SH-SY5Y (cell line): ENCODE measurements at regions not wholly inside any gene's neighbourhood (a gene's known extent, or its start where the extent isn't known, plus 50 kb on each side); places are given as distances from the start of the nearest gene placed in this dataset.

Experiments
- GATA2 ChIP-seq: IDR thresholded peaks from 2 replicates; pipeline ENCODE4 v1.6.1; 2011; ENCODE audit warnings: mild to moderate bottlenecking, low read depth, low read length
- GATA3 ChIP-seq: IDR thresholded peaks from 2 replicates; pipeline ENCODE4 v1.6.1; 2011; ENCODE audit warnings: low read depth, mild to moderate bottlenecking, low read length, moderate library complexity

- TF ChIP-seq GATA3 (no peak), GATA2 (no peak)
These were observed 429.5 kb upstream of the TNP1 start for GRCh38 chr2:217289177-217289906.

- TF ChIP-seq GATA2 (no peak), GATA3 (no peak)
These were observed 428.7 kb upstream of the TNP1 start for GRCh38 chr2:217288472-217289063.

- TF ChIP-seq GATA3: no peak
- no peak for TF ChIP-seq GATA2
These were observed 427.0 kb upstream of the TNP1 start for GRCh38 chr2:217286833-217287232.

- TF ChIP-seq GATA3 (no peak), GATA2 (no peak)
These were observed 426.1 kb upstream of the TNP1 start for GRCh38 chr2:217285926-217286325.

GRCh38 chr2:217283460-217283859 is 423.6 kb upstream of the TNP1 start:
- TF ChIP-seq GATA3: no peak

GRCh38 chr2:217282531-217282930 is 422.7 kb upstream of the TNP1 start:
- TF ChIP-seq GATA3 (no peak), GATA2 (no peak)

GRCh38 chr2:217279556-217279955 is 419.7 kb upstream of the TNP1 start:
- TF ChIP-seq GATA2 (no peak), GATA3 (no peak)

GRCh38 chr2:217279140-217279539 is 419.3 kb upstream of the TNP1 start:
- TF ChIP-seq GATA2 (no peak), GATA3 (no peak)

- TF ChIP-seq GATA3: no peak
- no peak for TF ChIP-seq GATA2
These were observed 418.0 kb upstream of the TNP1 start for GRCh38 chr2:217277646-217278398.

GRCh38 chr2:217276433-217276832 is 416.6 kb upstream of the TNP1 start:
- no peak for TF ChIP-seq GATA3
- no peak for TF ChIP-seq GATA2

GRCh38 chr2:217275091-217275490 is 415.2 kb upstream of the TNP1 start:
- TF ChIP-seq GATA2: no peak
- TF ChIP-seq GATA3: no peak

- TF ChIP-seq GATA3: no peak
- no peak for TF ChIP-seq GATA2
These were observed 414.7 kb upstream of the TNP1 start for GRCh38 chr2:217274578-217274977.

GRCh38 chr2:217273851-217274250 is 414.0 kb upstream of the TNP1 start:
- TF ChIP-seq GATA3 (no peak), GATA2 (no peak)

GRCh38 chr2:217273162-217273561 is 413.3 kb upstream of the TNP1 start:
- TF ChIP-seq GATA2 (no peak), GATA3 (no peak)

- TF ChIP-seq GATA3: no peak
- TF ChIP-seq GATA2: no peak
These were observed 411.9 kb upstream of the TNP1 start for GRCh38 chr2:217271813-217272212.
